OCI-LY1 (cell line): ENCODE measurements at regions not wholly inside any gene's neighbourhood (a gene's known extent, or its start where the extent isn't known, plus 50 kb on each side); places are given as distances from the start of the nearest gene placed in this dataset.

ENCODE experiments used
- EZH2 ChIP-seq: fragments of 200-600 bp; sonication (generic), shearing (Covaris generic); IDR thresholded peaks from 2 replicates; pipeline ENCODE4 v1.8.0; 2017; ENCODE audit warnings: borderline replicate concordance, mixed run types, mild to moderate bottlenecking, antibody characterized with exemption, low read length, moderate library complexity, mixed read lengths
- TF ChIP-seq, protein P1 (sequence below): fragments of 200-600 bp; sonication (generic), shearing (Covaris generic); IDR thresholded peaks from 2 replicates; pipeline ENCODE4 v1.5.1; 2017; ENCODE audit warnings: mild to moderate bottlenecking, antibody characterized with exemption, low read length, moderate library complexity, mixed read lengths

DNA sequence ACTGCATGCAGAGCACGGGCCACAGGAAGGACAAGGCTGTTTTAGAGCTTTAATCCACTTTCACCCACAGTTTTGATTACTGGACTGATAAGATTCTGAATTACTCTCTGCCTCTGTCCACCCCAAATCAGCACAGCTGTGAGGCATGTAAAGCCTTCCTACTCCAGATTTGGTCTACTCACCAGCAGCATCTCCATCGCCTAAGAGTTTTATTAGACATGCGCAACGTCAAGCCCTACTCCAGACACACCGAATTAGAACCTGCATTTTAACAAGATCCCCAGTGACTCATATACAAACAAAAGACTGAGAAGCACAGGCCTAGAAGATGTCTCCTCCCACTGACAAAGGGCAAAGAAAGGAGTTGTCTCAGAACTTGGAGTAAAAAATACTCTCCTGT is 221.2 kb downstream of the TUSC7 start:
- TF ChIP-seq, protein P1, sequence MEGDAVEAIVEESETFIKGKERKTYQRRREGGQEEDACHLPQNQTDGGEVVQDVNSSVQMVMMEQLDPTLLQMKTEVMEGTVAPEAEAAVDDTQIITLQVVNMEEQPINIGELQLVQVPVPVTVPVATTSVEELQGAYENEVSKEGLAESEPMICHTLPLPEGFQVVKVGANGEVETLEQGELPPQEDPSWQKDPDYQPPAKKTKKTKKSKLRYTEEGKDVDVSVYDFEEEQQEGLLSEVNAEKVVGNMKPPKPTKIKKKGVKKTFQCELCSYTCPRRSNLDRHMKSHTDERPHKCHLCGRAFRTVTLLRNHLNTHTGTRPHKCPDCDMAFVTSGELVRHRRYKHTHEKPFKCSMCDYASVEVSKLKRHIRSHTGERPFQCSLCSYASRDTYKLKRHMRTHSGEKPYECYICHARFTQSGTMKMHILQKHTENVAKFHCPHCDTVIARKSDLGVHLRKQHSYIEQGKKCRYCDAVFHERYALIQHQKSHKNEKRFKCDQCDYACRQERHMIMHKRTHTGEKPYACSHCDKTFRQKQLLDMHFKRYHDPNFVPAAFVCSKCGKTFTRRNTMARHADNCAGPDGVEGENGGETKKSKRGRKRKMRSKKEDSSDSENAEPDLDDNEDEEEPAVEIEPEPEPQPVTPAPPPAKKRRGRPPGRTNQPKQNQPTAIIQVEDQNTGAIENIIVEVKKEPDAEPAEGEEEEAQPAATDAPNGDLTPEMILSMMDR: no peak
- no peak for TF ChIP-seq EZH2
